HUES48 (cell line): ENCODE measurements at regions not wholly inside any gene's neighbourhood (a gene's known extent, or its start where the extent isn't known, plus 50 kb on each side); places are given as distances from the start of the nearest gene placed in this dataset.

Experiments used
- H3K27ac ChIP-seq: one replicate; pipeline ENCODE4 v1.7.0; 2013; ENCODE audit warnings: low read depth, low read length, inconsistent platforms
- H3K27me3 ChIP-seq: 2 replicates; pipeline ENCODE4 v1.6.1; 2013; ENCODE audit warnings: mild to moderate bottlenecking, low read length; ENCODE audit not compliant: control insufficient read depth, insufficient read depth
- H3K36me3 ChIP-seq: 2 replicates; pipeline ENCODE4 v1.6.1; 2013; ENCODE audit warnings: low read length; ENCODE audit not compliant: control insufficient read depth, insufficient read depth
- H3K4me1 ChIP-seq: 2 replicates; pipeline ENCODE4 v1.6.1; 2013; ENCODE audit warnings: mild to moderate bottlenecking, low read length; ENCODE audit not compliant: control insufficient read depth, insufficient read depth
- H3K4me3 ChIP-seq: 2 replicates; pipeline ENCODE4 v1.5.1; 2013; ENCODE audit warnings: mild to moderate bottlenecking, low read depth, low read length
- H3K9ac ChIP-seq: 2 replicates; pipeline ENCODE4 v1.6.1; 2013; ENCODE audit warnings: mild to moderate bottlenecking, low read depth, low read length, moderate library complexity
- H3K9me3 ChIP-seq: 2 replicates; pipeline ENCODE4 v1.6.1; 2013; ENCODE audit warnings: low read length; ENCODE audit not compliant: control insufficient read depth, insufficient read depth

- no peak overlapping the region for H3K4me3 ChIP-seq
- H3K27me3 ChIP-seq, result no peaks in the 10 kb centered on the region
- H3K9me3 ChIP-seq, result no peaks in the 10 kb centered on the region
- no peaks in the 10 kb centered on the region for H3K36me3 ChIP-seq
- no peak overlapping the region for H3K27ac ChIP-seq
- no peak overlapping the region for H3K9ac ChIP-seq
- no peaks in the 10 kb centered on the region for H3K4me1 ChIP-seq
These were observed 733.7 kb upstream of the FAM98A start for GRCh38 chr2:34332813-34333212.

- no peaks in the 10 kb centered on the region for H3K36me3 ChIP-seq
- H3K27me3 ChIP-seq, result no peaks in the 10 kb centered on the region
- no peak overlapping the region for H3K9ac ChIP-seq
- no peak overlapping the region for H3K4me3 ChIP-seq
- H3K4me1 ChIP-seq, result no peaks in the 10 kb centered on the region
- H3K27ac ChIP-seq, result no peak overlapping the region
- no peaks in the 10 kb centered on the region for H3K9me3 ChIP-seq
These were observed 721.0 kb upstream of the FAM98A start for GRCh38 chr2:34320056-34320455.

GRCh38 chr2:34317797-34318196 is 718.7 kb upstream of the FAM98A start:
- Histone ChIP-seq H3K4me1 (no peaks in the 10 kb centered on the region), H3K9ac (no peak overlapping the region), H3K4me3 (no peak overlapping the region), H3K36me3 (no peaks in the 10 kb centered on the region), H3K27me3 (no peaks in the 10 kb centered on the region), H3K9me3 (no peaks in the 10 kb centered on the region), H3K27ac (no peak overlapping the region)

GRCh38 chr2:34316788-34317187 is 717.7 kb upstream of the FAM98A start:
- Histone ChIP-seq H3K9ac (no peak overlapping the region), H3K36me3 (no peaks in the 10 kb centered on the region), H3K27me3 (no peaks in the 10 kb centered on the region), H3K4me3 (no peak overlapping the region), H3K27ac (no peak overlapping the region), H3K4me1 (no peaks in the 10 kb centered on the region), H3K9me3 (no peaks in the 10 kb centered on the region)

- Histone ChIP-seq H3K4me3 (no peak overlapping the region), H3K9ac (no peak overlapping the region)
These were observed 712.7 kb upstream of the FAM98A start for GRCh38 chr2:34311816-34312215.

GRCh38 chr2:34308140-34308539 is 709.0 kb upstream of the FAM98A start:
- no peak overlapping the region for H3K9ac ChIP-seq
- no peak overlapping the region for H3K27ac ChIP-seq
- no peaks in the 10 kb centered on the region for H3K36me3 ChIP-seq
- no peaks in the 10 kb centered on the region for H3K9me3 ChIP-seq
- no peaks in the 10 kb centered on the region for H3K27me3 ChIP-seq
- no peaks in the 10 kb centered on the region for H3K4me1 ChIP-seq
- H3K4me3 ChIP-seq, result no peak overlapping the region

More at GRCh38 chr2:34311816-34312215, 712.7 kb upstream of the FAM98A start:
- H3K4me1 ChIP-seq, result no peaks in the 10 kb centered on the region
- no peaks in the 10 kb centered on the region for H3K27me3 ChIP-seq
- H3K9me3 ChIP-seq, result no peaks in the 10 kb centered on the region
- no peaks in the 10 kb centered on the region for H3K36me3 ChIP-seq
- no peak overlapping the region for H3K27ac ChIP-seq

GRCh38 chr2:34307636-34308035 is 708.5 kb upstream of the FAM98A start:
- no peaks in the 10 kb centered on the region for H3K36me3 ChIP-seq
- H3K4me3 ChIP-seq, result no peak overlapping the region
- no peaks in the 10 kb centered on the region for H3K9me3 ChIP-seq
- H3K9ac ChIP-seq, result no peak overlapping the region
- H3K27ac ChIP-seq, result no peak overlapping the region
- H3K27me3 ChIP-seq, result no peaks in the 10 kb centered on the region
- H3K4me1 ChIP-seq, result no peaks in the 10 kb centered on the region

GRCh38 chr2:34306745-34307144 is 707.6 kb upstream of the FAM98A start:
- no peak overlapping the region for H3K4me3 ChIP-seq
- no peaks in the 10 kb centered on the region for H3K27me3 ChIP-seq
- H3K36me3 ChIP-seq, result no peaks in the 10 kb centered on the region
- no peak overlapping the region for H3K27ac ChIP-seq
- no peaks in the 10 kb centered on the region for H3K9me3 ChIP-seq
- no peaks in the 10 kb centered on the region for H3K4me1 ChIP-seq
- H3K9ac ChIP-seq, result no peak overlapping the region

- H3K4me3 ChIP-seq, result no peak overlapping the region
- no peaks in the 10 kb centered on the region for H3K9me3 ChIP-seq
- H3K27me3 ChIP-seq, result no peaks in the 10 kb centered on the region
- H3K9ac ChIP-seq, result no peak overlapping the region
- H3K27ac ChIP-seq, result no peak overlapping the region
- H3K4me1 ChIP-seq, result no peaks in the 10 kb centered on the region
- H3K36me3 ChIP-seq, result no peaks in the 10 kb centered on the region
These were observed 706.5 kb upstream of the FAM98A start for GRCh38 chr2:34305587-34305986.

- H3K27me3 ChIP-seq, result no peaks in the 10 kb centered on the region
- no peaks in the 10 kb centered on the region for H3K36me3 ChIP-seq
- H3K4me1 ChIP-seq, result no peaks in the 10 kb centered on the region
- no peak overlapping the region for H3K4me3 ChIP-seq
- H3K27ac ChIP-seq, result no peak overlapping the region
- H3K9ac ChIP-seq, result no peak overlapping the region
- no peaks in the 10 kb centered on the region for H3K9me3 ChIP-seq
These were observed 695.9 kb upstream of the FAM98A start for GRCh38 chr2:34294961-34295360.

- no peaks in the 10 kb centered on the region for H3K36me3 ChIP-seq
- H3K4me3 ChIP-seq, result no peak overlapping the region
- no peaks in the 10 kb centered on the region for H3K9me3 ChIP-seq
- no peak overlapping the region for H3K27ac ChIP-seq
- no peaks in the 10 kb centered on the region for H3K27me3 ChIP-seq
- H3K9ac ChIP-seq, result no peak overlapping the region
- no peaks in the 10 kb centered on the region for H3K4me1 ChIP-seq
These were observed 692.0 kb upstream of the FAM98A start for GRCh38 chr2:34291076-34291475.

- Histone ChIP-seq H3K36me3 (no peaks in the 10 kb centered on the region), H3K4me3 (no peak overlapping the region), H3K27ac (no peak overlapping the region), H3K9ac (no peak overlapping the region), H3K9me3 (no peaks in the 10 kb centered on the region), H3K27me3 (no peaks in the 10 kb centered on the region), H3K4me1 (no peaks in the 10 kb centered on the region)
These were observed 688.9 kb upstream of the FAM98A start for GRCh38 chr2:34288016-34288415.
